CD4-positive, alpha-beta T cell treated with Interleukin-15 for 4 hours (primary cell): ENCODE measurements at regions not wholly inside any gene's neighbourhood (a gene's known extent, or its start where the extent isn't known, plus 50 kb on each side); places are given as distances from the start of the nearest gene placed in this dataset.
"Not testable (repeated sequence)": the region's sequence is repeated elsewhere in the genome, so short reads cannot be mapped to it uniquely, and the experiment has no call there.

Experiments used
- DNase-seq: peaks from one replicate; pipeline ENCODE4 v3.0.0-alpha.2; 2020; ENCODE audit warnings: low spot score

GRCh38 chr6:85283436-85283835, 166.4 kb upstream of the NT5E start:
- no peak for DNase-seq

DNA sequence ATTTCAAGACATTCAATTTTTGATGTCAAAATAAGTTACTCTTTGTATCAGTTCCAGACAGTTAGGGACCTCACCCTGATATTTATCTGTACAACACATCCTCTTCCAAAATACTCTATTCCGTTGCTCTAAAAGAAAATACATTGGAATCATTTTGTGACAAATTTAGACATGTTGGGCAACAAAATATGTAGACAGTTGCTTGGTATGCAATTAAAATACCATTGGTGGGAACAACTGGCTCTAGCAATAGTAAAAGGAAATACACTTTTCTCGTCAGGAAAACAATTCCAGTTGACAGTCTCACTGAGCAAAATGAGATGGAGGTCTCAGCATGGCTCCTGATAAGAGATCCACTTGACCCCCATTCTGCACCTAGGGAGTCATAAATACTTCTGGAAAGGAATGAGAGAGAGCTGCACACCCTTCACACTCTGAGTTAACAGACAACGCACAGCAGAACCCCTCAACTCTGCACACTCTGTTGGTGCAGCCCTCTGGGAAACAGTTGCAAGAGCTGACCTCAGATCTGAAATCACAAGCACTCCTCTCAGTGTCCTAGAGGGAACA, 171.3 kb upstream of the NT5E start:
- no peak for DNase-seq

- DNase-seq: not testable (repeated sequence)
Observed at GRCh38 chr6:85276026-85276425, 173.9 kb upstream of the NT5E start.

GRCh38 chr6:85275338-85275985, 174.4 kb upstream of the NT5E start:
- DNase-seq: no peak

DNA sequence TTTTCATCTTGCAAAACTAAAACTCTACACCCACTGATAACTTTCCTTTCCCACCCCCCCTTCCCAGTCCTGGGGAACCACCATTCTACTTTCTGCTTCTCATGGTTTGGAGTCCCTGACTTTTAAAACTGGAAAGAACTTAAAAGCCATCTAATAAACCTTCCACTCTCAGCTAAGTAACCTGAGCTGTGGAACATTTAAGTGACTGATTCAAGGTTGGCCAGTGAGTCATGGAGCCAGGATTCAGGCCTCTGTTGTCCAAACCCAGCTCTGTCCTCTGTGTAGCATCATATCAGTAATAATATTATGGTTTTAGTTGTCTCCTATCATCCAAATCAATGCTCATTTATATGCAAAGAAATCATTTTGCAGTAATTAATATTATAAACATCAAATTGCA, 176.0 kb upstream of the NT5E start:
- DNase-seq: no peak

DNA sequence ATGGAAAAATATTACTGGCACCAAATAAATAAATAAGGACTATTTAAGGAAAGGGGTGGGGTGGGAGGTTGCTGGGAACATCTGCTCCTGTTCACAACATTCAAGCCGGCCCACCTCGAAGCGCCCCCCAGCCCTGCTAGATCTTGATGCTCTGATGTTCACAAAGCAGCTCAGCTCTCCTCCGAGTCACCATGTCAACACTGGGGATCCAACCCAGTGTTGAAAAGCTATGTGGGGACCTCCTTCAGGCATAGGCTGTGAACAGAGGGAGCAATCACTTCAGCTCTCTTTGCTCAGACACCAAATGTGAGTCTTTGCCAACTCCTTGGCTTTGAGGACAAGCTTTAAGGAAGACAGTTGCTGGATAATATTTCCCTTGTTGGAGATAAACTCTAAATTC, 176.8 kb upstream of the NT5E start:
- DNase-seq: no peak

GRCh38 chr6:85272592-85272991, 177.3 kb upstream of the NT5E start:
- DNase-seq: no peak

DNA sequence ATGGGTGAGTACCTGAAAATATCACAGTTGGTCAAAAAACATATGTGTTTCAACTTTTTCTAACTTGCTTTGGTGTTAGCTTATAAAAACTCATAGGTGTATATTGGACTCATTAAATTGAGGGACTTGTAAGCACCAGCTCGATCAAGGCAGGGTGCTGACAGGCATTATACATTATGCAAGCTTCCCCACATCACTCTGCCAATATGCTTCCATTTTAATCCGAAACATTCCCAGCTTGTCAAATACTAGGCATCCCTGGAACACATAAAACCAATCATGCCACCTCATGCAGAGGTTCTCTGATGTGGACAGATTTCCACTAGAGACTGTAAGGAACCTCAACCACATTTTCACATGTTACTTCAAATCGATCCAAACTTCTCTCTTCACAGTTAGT, 187.3 kb upstream of the NT5E start:
- DNase-seq: no peak

DNA sequence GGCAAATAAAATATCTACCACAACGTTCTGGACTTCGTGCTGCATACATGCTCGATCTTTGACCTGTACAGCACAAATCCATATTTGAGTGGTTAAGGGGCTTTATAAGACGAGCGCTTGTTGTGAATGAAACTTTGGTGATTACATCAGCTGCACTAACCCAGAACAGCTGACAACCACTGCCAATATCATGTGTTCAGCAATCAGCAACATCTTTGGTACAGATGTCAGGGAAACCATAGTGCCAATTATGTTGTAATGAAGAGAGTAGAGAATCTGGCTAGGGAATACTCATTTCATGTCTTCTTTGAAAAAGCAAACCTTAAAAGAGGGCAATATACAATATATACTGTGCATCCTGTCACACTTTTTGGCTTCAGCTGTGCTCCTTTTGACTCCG, 188.6 kb upstream of the NT5E start:
- DNase-seq: no peak

- DNase-seq: no peak
Observed at GRCh38 chr6:85255661-85256060, 194.2 kb upstream of the NT5E start.

- DNase-seq: no peak
Observed at GRCh38 chr6:85252552-85252951, 197.3 kb upstream of the NT5E start.

- DNase-seq: no peak
Observed at GRCh38 chr6:85252085-85252484, 197.8 kb upstream of the NT5E start.

DNA sequence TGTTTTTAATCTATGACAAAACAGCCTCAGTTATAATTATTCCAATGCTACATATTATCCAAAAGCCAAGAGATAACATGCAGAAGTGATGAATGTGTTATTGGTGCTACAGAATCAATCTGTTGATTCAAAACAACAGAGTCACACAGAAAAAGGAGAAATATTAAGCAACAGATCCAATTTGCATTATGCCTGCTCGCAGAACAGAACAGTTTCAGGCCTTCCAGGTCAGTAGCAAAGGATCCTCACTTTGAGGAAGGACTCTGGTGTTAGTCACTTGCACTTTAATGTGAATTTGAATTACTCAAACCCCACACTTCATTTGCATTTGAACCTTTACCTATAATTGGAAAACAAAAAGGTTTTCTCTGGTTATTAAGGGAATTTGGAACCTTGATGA, 198.6 kb upstream of the NT5E start:
- DNase-seq: no peak

DNA sequence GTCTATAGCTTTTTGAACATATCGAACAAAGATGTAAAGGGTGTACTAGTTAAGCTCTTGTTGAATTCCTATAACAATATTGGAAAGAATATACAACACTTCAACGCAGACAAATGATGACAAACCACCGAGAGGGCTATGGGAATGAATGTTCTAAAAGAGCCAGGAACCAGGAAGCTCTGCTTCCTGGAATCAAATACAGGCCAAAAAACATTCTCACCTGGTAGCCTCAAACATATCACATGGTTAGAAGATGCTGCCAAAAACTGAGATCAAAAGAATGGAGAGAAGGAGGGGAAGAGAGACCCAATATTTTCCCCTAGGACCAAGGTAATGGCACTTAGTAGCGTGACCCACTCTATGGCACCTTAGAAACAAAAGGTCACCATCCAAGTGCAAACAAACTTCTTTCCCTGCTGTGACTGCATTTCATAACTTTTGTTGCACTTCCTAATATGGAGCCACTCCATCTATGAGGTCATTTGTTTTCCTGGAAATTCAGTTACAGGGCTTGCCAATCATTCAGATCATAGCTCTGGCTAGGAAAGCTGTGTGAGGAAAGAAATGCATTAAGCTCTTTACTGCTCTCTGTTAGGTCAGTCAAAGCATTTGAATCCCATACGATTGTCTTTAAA, 199.2 kb upstream of the NT5E start:
- DNase-seq: no peak

- DNase-seq: no peak
Observed at GRCh38 chr6:85245004-85245403, 204.9 kb upstream of the NT5E start.

DNA sequence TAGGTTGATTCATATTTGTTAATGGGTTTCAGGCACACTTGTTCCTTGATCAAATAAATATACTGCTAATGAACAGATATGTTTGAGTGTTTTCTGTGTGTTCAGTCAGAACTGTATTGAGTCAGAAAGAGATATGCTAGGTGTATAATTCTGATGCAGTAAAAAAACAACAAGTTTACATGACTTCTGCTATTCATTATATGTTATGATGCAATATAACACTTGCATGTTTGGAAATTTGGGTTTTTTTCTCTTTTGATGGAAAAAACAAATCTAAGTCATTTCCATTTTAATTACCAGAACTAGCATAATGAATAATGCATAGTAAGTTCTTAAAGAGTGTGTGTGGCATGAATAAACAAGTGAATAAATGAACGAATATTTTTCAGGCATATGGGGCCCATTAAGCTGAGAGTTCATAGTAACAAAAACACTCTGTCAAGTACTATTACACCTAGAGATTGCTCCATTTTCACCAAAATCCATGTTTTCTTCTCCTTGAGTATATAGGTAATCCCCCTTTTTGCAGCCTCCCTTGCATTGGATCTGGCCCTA, 208.3 kb upstream of the NT5E start:
- no peak for DNase-seq

DNA sequence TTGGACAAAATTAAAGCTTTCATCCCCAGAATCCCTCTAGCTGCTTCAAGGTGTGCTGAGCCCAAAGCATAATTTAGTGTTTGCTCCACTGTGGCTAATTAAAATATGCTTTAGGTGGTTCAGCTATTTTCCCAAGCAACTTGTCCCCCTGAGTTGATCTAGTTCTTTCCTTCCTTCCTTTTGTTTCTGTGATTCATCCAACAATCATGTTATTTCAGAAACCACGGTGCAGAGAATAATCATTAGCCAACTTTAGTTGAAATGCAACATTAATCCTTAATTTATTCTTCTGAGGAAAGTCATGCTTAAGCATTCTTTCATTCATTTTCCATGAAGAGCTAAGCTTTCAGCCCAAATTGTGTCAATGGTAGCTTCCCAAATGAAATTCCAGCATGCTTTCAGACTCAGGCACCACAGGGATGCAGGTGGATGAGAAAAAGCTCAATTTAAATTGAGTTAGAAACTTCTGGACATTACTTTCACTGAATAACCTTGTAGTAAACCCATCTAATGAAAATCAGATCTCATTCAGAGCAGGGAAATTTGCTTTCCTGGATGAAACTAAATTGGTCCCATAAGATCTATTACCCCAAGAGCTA, 209.0 kb upstream of the NT5E start:
- no peak for DNase-seq

- no peak for DNase-seq
Observed at GRCh38 chr6:85237478-85237877, 212.4 kb upstream of the NT5E start.

- no peak for DNase-seq
Observed at GRCh38 chr6:85236636-85237035, 213.2 kb upstream of the NT5E start.

GRCh38 chr6:85227345-85227744, 222.5 kb upstream of the NT5E start:
- DNase-seq: not testable (repeated sequence)

- not testable (repeated sequence) for DNase-seq
Observed at GRCh38 chr6:85212794-85213193, 237.1 kb upstream of the NT5E start.

GRCh38 chr6:85195243-85195642, 254.6 kb upstream of the NT5E start:
- no peak for DNase-seq

GRCh38 chr6:85193339-85193738, 256.5 kb upstream of the NT5E start:
- DNase-seq: no peak
